CD4-positive, alpha-beta T cell treated with Interleukin-4 for 4 hours (primary cell): ENCODE measurements at regions not wholly inside any gene's neighbourhood (a gene's known extent, or its start where the extent isn't known, plus 50 kb on each side); places are given as distances from the start of the nearest gene placed in this dataset.

Source experiments
- DNase-seq: peaks from one replicate; pipeline ENCODE4 v3.0.0-alpha.2; 2020

DNA sequence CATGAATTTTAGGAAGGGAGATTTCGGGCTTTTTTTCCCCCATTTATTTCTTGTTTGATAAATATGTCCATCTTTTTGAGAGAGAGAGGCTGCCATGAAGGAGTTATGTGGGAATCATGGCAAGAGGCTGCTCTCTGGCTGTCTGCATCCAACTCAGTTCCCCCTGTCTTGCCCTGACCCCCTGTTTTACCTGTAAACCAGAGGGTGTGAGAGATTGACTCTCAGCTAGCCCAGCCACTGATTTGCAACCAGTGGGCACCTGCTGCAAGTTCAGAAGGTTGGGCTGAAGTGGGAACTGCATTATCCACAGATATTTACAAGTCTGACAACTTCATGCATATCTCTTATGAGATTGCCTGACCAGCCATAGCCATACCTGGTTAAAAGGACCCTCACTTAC lies 625.4 kb upstream of the FANCL start:
- no peak for DNase-seq

DNA sequence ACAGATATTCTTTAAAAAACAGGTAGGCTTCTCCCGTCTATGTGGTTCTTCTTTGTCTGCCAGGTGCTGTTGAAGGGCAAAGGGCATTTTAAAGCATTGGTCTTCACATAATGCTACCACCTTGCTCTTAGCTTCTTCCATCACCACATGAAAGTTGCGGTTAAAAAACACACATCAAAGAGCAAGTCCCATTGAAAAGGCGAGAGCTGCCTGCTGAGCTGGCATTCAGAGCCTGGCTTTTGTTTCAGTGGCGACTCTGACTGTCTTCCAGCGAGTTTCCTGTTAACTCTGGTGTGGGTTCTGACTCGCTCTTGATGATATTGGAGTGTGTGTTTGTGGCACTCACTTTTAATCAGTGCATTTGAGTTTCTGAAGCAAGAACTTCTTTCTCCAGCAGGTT lies 624.9 kb upstream of the FANCL start:
- DNase-seq = no peak

DNA sequence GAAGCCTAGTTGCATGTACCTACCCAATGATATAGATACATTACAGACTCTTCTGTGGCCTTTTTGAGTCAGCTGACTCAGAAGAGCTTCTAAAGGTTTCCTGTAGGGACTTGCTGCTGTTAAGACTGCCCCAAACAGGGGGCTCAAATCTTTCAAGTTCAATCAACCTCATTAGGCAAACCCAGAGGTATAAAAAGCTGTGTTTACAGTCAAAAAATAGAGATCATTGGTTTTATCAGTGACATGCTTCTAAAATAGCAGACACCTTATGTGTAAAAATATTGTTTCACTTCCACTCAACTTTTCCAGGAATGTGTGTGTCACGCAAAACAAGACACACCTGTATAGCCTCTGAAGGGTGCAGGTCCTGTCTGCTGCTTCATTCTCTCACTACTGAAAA lies 624.3 kb upstream of the FANCL start:
- no peak for DNase-seq

DNA sequence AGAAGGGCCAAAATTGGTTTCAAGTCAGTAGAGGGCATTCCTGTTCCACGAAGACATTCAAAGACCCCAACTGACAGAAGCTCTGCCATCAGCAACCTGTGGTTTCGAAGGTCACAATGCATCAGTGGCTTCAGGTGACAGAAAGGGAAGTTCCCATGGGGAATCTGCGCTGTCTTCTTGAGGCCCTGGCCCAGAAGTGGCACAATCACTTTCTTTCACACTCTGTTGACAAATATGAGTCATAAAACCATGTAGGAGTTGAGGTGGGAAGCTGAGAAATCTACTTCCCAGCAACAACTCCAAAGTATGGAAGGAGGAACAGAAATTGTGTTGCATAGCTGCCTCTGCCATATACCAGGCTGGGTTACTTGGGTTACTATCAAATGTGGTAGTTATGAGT lies 621.1 kb upstream of the FANCL start:
- DNase-seq = no peak

DNA sequence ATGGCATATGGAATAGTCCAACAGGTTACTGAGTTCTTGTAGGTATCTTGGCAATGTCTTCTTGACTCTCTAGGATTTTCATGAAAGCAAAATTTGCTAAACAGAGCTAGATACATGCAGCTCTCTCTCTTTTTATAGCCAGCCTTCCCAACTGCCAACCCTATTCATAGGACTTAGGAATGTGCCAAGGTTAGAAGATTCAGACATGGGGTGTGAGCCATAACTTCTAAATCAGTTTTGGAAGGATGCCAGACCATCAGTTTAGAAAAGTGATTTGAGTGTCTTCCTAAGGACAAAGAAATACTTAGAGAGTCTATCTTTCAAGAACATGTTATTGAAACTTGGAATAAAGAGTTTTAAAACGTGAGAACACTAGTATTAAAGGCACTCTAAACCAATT lies 619.5 kb upstream of the FANCL start:
- no peak for DNase-seq

DNA sequence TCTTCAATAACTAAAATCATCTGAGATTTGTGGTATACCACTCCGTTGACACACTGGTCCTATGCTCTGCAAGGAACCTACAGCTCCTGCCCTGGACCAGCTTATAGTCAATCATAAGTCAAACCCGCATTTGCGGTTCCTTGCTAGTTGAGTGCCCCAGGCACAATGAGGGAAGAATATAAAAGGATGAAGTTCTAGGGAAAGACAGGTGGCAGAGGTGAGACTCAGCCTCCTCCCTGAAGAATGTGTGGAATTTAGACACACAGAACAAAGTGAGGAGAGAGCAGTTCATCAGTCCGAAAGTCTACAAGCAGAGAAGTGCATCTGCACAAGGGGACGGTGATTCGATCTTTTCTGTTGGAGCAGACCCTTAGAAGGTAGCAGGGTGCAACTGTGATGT lies 615.0 kb upstream of the FANCL start:
- no peak for DNase-seq

DNA sequence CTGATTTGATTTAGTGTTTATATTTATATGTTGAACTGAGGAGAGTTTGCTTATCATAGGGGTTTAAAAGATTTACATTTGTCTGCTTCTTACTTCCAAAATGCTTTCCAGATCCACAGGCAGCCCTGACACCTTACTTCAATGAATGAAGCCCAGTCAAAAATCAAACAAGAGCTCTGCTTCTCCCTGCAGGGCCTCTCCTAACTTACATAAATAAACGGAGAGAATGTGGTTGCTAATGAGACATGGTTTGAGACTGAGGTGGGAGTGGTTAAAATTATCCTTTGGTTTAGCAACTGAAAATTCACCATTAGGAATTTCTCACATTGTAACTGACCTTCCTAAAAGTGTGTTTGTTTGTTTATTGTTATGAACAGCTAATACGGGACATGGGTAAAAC lies 612.3 kb upstream of the FANCL start:
- no peak for DNase-seq

DNA sequence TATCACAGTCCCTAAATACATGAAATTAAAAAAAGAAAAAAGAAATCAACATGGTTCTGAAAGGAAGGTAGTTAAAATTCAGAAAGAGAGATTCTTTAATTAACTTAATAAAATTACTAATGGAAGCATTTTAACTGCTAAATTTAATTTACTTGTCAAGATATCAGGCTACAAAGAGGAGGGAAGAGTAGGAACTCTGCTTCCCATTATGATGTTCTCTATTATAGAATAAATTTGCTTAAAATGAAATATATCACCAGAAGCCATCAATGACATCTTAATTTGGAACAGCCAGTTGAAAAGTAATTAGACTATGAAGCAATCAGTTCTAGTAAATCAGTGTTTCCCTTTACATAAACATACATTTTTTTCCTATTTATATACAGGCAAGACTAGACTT lies 611.8 kb upstream of the FANCL start:
- no peak for DNase-seq

DNA sequence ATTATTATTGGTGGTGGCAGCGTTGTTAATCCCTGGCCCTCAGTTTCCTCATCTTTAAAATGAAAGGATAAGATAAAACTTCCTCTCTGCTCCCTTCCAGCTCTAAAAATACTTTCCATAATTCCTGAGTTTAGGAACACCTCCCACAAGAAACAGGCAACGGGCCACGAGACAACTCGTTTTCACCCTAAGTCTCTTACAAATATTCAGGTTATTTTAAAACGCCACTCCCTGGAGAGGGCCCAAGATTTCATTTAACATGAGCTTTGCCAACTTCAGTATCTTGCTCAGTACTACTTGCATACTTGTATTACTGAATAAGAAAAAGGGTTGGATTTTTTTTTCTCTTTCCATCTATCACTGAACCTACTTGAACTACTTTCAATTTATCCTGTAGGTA lies 611.1 kb upstream of the FANCL start:
- DNase-seq = no peak

DNA sequence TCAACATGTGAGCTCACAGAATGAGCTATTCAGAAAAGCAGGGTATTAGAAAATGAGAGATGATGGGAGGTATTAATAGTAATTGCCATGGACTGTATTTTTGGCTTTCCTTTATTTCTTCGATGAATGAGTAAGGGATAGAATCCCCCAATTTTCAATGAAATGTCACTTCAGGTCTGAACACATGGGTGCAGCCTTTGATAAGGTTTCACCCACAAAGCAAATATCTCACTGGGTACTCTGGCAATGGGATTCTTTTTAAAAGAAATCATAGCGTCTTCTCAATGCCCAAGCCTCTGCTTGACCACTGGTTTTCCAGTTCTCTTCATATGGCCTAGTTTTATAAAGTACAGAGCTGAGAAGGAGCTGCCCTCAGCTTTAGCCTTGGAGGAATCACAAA lies 610.5 kb upstream of the FANCL start:
- DNase-seq = no peak

DNA sequence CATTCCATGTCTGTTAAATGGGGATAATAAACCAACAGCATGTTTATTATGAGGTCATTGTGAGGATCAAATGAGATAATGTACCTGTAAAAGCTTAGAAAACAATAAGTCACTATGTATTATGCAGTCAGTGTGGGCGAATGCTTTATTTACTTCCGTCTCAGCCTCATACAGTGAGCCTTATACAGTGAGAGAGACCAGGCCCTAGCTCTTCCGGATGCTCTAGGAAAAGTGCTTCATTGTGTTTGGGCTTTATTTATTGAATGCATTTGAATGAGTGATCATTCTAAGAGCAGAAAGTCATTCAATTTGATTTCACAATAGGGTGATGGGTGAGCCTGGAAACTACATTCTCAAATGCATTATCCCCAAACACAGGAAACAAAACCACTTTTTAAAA lies 603.9 kb upstream of the FANCL start:
- no peak for DNase-seq

DNA sequence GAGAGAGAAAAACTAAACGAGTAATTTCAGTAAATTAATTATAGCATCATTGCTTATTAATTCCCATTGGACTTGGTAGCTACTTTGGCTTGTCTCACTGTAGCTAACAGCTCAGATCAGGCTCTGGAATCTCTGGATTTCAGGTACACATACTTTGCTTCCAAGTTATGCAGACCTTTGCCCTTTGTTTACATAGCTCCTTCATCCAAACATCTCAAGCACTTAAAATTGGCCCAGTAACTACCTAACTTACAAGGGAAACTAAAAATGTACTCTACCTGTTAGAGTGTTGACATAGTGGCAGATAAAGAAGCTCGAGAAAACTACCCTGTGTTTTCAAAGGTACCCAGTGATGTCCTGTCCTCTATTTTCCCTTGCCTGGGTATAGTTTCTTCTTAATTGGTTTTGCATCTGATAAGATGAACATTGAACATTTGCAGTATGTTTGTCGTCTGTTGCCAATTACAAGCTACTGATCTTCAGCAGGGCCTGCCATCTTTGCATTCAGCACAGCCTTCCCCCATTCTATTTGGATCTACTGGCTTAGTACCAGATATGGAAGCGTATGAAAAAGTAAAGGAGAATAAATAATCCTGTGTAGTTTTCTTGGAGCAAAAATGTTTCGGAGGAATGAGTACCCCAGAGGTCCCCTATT lies 601.5 kb upstream of the FANCL start:
- no peak for DNase-seq

DNA sequence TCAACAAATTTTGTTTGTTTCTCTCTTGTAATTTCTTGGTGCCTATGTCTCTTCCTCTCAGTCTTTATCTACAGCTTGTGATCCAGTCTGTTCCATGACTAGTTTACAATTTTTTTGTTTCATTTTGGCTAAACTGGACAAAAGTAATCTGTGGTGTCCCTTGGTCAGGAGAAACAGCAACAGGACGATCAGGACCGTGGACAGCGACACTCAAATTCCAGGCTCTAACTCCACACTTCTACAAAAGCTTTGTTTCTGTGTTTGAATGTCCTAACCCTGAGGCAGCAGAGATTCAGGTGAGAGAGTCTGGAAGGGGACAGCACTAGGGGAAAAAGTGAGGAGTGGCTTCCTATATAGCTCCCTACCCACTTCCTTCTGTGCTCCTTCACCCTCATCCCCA lies 593.3 kb upstream of the FANCL start:
- no peak for DNase-seq

DNA sequence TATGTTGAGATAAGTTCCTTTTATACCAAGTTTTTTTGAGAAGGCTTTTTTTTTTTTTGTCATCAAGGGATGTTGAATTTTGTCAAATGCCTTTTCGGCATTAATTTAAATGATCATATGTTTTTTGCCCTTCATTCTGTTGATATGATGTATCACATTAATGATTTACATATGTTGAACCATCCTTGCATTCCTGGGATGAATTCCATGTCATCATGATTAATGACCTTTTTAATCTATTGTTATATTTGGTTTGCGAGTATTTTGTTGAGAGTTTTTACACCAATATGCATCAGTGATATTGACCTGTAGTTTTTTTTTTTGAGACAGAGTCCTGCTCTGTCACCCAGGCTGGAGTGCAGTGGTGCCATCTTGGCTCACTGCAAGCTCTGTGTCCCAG lies 585.7 kb upstream of the FANCL start:
- DNase-seq = no peak

DNA sequence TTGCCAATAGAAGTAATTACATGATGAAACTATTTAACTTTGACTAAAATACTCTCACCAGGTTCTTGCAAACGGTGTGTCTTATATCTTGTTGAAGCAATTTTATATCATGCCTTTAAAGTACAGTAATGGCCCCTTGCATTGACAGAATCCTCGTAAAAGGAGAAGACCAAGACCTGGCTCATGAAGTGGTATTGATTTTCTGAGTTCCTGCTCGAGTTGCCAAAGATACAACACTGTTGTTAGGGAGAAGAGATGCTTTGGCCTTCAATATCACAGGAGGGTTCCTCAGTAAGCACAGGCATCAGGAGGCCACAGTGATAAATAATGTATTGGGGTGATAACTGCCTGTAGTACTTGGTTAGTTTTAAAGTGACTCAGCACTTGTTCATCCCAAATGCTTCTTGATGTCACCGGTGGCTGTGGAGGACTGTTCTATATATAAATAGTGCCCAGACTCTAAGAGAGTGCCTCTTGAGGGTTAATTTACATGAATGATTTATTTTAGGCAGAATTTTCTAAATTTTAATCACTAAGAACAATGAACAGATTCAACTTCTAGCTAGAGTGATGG lies 571.7 kb upstream of the FANCL start:
- DNase-seq = no peak

DNA sequence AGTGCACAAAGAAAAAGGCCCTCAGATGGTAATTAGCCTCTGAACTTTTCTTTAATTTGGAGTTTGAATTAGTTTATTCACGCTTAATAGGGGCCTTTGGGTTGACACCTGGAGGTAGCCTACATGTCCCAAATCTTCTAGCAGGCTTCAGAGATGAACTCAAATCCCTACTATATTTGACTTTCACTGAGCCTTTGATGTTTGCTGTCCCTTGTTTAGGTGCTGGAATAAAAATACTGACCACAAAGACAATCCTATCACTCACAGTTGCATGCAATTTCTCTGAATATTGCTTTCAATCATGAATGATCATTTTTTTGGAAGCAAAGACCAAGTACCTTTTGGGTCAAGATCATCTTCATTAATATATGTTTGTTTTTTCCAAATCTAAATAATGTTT lies 564.0 kb upstream of the FANCL start:
- DNase-seq = no peak

DNA sequence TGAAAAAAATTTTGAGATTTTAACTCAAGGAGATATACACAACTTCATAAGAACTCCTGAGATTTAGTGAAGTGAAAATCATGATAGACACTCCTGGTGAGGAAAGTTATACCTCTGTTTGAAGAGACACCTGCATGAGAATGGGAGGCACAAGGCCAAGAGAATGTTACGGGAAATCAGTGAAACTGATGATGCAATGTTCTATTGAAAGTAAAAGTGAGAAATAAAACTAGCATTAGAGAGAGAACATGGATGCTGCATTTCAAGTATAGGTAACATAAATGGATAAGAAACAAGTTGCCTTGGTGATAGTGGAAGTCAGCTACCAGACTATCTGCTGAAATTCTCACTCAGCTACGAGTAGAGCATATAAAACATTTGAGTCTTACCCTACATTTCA lies 562.1 kb upstream of the FANCL start:
- no peak for DNase-seq

DNA sequence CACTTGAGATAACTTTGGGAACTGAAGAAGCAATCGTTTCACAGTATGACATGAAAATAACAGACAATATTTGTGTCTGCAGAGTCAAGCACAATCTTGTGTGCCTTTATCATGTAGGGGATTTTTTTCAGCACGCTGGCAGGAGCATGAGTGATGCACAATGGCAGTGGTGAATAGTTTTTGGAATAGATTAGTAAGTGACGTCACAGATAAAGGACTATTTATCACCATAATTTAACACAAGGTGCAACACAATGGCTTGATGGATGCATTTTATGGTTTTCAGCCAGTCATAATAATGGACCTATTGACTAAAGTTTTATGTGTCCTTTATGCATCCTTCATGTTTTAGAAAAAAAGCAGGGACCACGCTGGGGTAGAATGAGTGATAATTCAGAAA lies 559.8 kb upstream of the FANCL start:
- no peak for DNase-seq

DNA sequence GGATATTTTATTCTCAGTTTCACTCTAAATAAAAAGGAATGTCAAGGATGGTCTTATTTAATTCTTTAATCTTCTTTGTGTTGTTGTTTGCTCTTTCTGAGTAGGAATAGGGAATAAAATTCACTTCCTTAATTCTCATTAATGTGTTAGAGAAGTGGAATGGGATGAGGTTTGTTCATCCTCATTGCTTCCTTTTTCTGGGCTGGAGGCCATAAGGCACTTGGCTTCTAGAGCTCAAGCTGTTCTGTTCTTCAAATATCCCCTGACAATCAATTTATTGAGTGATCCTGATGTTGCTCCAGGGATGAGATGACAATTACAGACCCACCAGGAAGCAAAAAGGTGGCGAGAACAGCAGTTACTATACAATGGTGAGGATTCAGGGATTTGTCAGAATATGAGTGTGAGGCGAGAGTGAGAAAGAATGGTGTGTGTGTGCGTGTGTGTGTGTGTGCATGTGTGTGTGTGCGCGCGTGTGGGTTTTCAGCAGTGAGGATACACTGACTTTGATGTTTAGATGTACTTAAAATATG lies 557.6 kb upstream of the FANCL start:
- DNase-seq = no peak

DNA sequence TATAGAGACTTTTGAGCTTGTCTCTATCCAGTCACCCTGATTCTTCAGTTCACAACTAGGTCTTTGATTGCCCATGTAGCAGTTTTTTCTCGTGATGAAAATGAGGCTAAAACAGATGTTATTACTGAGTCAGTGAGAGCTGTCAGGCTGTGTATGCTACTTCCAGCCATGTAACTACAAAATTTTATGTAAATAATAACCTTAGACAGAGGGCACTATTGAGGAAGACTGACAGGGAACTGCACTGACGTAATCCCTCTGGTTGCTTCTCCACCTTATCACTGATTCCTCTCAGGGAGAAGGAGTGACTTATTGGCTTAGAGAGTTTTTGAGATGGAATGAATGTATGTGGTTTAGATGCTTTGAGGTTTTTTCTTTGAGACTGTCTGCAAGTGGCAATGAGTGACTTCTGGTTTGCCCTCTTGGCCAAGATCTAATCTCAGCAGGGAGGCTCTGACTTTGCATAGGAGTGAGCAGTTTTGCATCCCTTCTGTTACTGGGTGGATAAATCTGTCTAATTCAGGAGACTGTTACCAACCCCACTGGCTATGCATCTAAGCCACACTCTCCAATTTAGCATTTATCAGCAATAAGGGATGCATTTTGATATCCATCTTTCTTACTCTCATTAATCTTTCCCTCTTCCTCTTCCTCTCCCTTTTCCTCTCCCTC lies 555.2 kb upstream of the FANCL start:
- no peak for DNase-seq

DNA sequence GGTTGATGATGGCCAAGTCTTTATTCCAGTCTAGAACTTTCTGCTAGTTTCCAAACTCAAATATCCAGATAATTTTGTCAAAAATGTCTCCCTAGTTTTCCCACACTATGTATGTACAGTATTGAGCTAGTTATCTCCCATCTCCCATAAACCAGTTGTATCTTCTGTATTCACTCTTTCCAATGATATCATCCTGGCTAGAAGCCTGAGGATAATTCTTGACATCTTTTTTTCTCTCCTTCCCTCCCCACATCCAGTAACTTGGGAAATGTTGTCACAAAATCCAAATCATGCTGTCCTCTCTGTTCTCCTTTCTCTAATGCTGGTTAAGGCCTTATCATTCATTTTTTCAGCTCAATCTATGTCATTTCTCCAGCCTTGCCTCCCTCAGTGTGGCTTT lies 553.8 kb upstream of the FANCL start:
- no peak for DNase-seq

DNA sequence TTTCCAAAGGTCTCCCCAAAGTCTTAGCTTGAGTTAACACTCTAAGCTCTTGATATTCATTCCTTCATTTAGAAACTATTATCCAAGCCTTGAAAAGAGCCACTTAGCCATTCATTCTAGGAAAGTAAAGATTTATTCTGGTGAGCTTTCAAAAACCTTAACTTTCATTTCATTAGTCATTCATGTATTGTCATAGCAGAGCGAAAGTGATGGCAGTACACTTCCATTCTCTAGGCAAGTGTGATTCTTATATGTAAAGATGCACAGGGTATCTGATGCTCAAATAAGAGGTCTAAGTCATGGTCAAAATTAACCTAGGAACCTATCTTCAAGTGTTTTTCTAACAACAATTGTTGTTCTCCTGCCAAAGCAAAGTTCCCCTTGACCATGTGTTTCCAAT lies 553.0 kb upstream of the FANCL start:
- DNase-seq = no peak

DNA sequence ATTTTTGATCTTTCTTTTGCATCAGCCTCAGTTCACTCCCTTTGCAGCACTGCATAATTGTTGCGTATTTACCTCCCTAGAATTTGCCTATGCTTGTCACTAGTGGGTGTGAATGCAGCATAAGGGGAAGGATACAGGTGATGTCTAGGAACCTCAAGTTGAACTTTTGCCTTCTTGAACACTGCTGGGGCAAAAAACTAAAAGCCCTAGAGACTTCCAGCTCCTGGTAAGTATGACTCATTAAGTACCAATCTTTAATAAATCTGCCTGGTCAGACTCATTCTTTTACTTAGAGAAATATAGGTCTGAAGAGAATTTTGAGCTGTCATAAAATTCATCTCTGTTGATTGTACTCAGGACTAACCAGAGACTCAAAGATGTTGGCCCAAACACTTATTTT lies 547.3 kb upstream of the FANCL start:
- no peak for DNase-seq

DNA sequence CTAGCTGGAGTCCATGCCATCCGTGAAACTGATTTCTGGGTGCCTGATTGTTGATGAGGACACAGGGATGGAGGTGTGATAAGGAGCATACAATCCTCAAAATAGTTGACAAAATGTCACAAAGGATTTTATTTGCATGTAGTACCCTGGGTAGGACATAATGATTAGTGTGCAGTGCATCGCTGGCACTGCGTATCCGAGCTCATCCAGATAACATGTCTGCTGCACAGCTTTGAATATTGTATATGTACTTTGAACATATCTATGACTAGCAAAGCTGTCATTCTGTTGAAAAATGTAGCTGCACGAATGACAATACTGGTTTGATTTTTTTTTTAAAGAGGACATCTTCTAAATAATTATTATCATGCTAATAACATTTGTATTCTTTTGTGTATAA lies 529.7 kb upstream of the FANCL start:
- DNase-seq = no peak

DNA sequence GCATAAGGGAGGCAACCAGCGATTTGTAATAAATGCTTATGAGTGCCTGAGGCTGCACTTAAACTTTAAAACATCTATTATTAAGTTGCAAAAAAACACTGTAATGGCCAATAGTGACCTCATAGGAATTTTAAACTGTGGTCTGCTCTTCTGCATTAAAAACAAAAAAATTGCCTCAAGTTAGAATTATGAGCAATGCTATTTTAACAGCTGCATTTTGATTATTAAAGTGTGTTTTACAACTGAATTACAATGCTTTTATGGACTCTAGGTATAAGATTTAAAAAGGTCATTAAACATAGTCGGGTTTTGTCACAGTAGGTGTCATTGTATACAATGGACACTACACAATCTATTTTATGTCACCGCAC lies 528.7 kb upstream of the FANCL start:
- no peak for DNase-seq
